SK-MEL-5 (cell line): ENCODE measurements at regions not wholly inside any gene's neighbourhood (a gene's known extent, or its start where the extent isn't known, plus 50 kb on each side); places are given as distances from the start of the nearest gene placed in this dataset.

Experiments used
- DNase-seq: peaks from one replicate; pipeline ENCODE4 v3.0.0-alpha.2; 2016; ENCODE audit warnings: low read depth, low spot score
- in situ Hi-C: cut with HindIII; loops from 2 replicates; pipeline ENCODE4 v1.10.0; 2016; ENCODE audit warnings: low sequenced_read_pairs, high pct_unique_total_duplicates, low pct_unique_long_range_greater_than_20kb

GRCh38 chr12:124456133-124456651, 111.2 kb downstream of the NCOR2 start:
- no peak for DNase-seq
- in situ Hi-C loops: no loop called here

GRCh38 chr12:124455336-124455735, 112.1 kb downstream of the NCOR2 start:
- no peak for DNase-seq
- in situ Hi-C loops: no loop called here

GRCh38 chr12:124454735-124455134, 112.7 kb downstream of the NCOR2 start:
- in situ Hi-C loops: no loop called here
- no peak for DNase-seq

- in situ Hi-C loops: no loop called here
- no peak for DNase-seq
Observed at GRCh38 chr12:124454352-124454725, 113.1 kb downstream of the NCOR2 start.

GRCh38 chr12:124453419-124454351, 113.7 kb downstream of the NCOR2 start:
- DNase-seq: no peak
- in situ Hi-C loops: no loop called here

- in situ Hi-C loops: no loop called here
- no peak for DNase-seq
Observed at GRCh38 chr12:124452576-124453331, 114.7 kb downstream of the NCOR2 start.

GRCh38 chr12:124451637-124452243, 115.7 kb downstream of the NCOR2 start:
- in situ Hi-C loops: no loop called here
- DNase-seq: no peak

GRCh38 chr12:124451016-124451415, 116.4 kb downstream of the NCOR2 start:
- no peak for DNase-seq
- in situ Hi-C loops: no loop called here

- in situ Hi-C loops: no loop called here
Observed at GRCh38 chr12:124450376-124450750, 117.0 kb downstream of the NCOR2 start.

GRCh38 chr12:124449623-124450375, 117.6 kb downstream of the NCOR2 start:
- no peak for DNase-seq
- in situ Hi-C loops: no loop called here

More at GRCh38 chr12:124450376-124450750, 117.0 kb downstream of the NCOR2 start:
- DNase-seq: no peak

- in situ Hi-C loops: no loop called here
- DNase-seq: no peak
Observed at GRCh38 chr12:124448955-124449622, 118.3 kb downstream of the NCOR2 start.

GRCh38 chr12:124448241-124448954, 119.0 kb downstream of the NCOR2 start:
- in situ Hi-C loops: no loop called here

GRCh38 chr12:124446364-124446763, 121.0 kb downstream of the NCOR2 start:
- in situ Hi-C loops: no loop called here
- DNase-seq: no peak

More at GRCh38 chr12:124448241-124448954, 119.0 kb downstream of the NCOR2 start:
- DNase-seq: no peak

GRCh38 chr12:124445826-124446225, 121.6 kb downstream of the NCOR2 start:
- no peak for DNase-seq
- in situ Hi-C loops: no loop called here

GRCh38 chr12:124445121-124445718, 122.2 kb downstream of the NCOR2 start:
- no peak for DNase-seq
- in situ Hi-C loops: no loop called here
